Endothelial cell of umbilical vein (primary cell): ENCODE measurements at regions not wholly inside any gene's neighbourhood (a gene's known extent, or its start where the extent isn't known, plus 50 kb on each side); places are given as distances from the start of the nearest gene placed in this dataset.

ENCODE experiments used
- FOS ChIP-seq: IDR thresholded peaks from 2 replicates; pipeline ENCODE4 v1.6.1; 2011; ENCODE audit warnings: mild to moderate bottlenecking, low read length, moderate library complexity, borderline replicate concordance; ENCODE audit not compliant: insufficient read depth
- GATA2 ChIP-seq: IDR thresholded peaks from 2 replicates; pipeline ENCODE4 v1.7.0; 2011; ENCODE audit warnings: low read depth, mild to moderate bottlenecking, moderate library complexity, mixed read lengths, low read length; ENCODE audit not compliant: insufficient read length, insufficient read depth
- POLR2A ChIP-seq: IDR thresholded peaks from 2 replicates; pipeline ENCODE4 v1.6.1; 2012; ENCODE audit warnings: low read depth, mild to moderate bottlenecking, control low read depth, low read length
- POLR2AphosphoS5 ChIP-seq: IDR thresholded peaks from 2 replicates; pipeline ENCODE4 v1.6.1; 2012; ENCODE audit warnings: low read depth, mild to moderate bottlenecking, control low read depth, low read length, moderate library complexity; ENCODE audit not compliant: insufficient read depth
- TF ChIP-seq, protein P1 (sequence below): IDR thresholded peaks from 2 replicates; pipeline ENCODE4 v1.6.1; 2011; ENCODE audit not compliant: insufficient read depth, insufficient read length
- TF ChIP-seq, protein P2 (sequence below), 2 donors: IDR thresholded peaks; 1 replicate in 1 of 2; 2 replicates in 1 of 2; pipeline ENCODE4 v1.5.1; 2011; ENCODE audit warnings: low read length in 2 of 2, mild to moderate bottlenecking in 2 of 2, moderate library complexity in 2 of 2, control low read depth in 1 of 2, inconsistent platforms in 1 of 2, low read depth in 1 of 2; ENCODE audit not compliant: insufficient read depth in 1 of 2; ENCODE audit errors: extremely low read depth in 1 of 2

DNA sequence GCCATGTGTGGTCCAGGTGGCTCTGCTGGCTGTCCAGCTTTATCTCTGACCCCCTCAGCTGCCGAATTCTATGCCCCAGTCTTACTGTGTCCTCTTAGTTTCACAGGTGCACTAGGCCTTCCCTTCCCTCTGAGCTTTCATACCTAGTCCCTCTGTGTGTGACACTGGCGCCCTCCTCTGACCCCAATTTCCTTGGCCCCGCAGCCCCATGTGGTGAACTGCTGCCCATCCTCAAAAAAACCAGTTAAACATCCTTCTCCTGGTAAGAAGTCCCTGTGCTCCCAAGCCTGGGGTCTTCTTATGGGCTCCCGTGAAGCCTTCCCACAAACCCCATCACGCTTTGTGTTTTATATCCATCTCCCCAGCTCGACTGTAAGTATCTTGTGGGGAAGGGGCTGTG is 93.9 kb upstream of the TSPAN2 start:
- TF ChIP-seq, protein P1, sequence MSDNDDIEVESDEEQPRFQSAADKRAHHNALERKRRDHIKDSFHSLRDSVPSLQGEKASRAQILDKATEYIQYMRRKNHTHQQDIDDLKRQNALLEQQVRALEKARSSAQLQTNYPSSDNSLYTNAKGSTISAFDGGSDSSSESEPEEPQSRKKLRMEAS, result no peak
- TF ChIP-seq, protein P2, sequence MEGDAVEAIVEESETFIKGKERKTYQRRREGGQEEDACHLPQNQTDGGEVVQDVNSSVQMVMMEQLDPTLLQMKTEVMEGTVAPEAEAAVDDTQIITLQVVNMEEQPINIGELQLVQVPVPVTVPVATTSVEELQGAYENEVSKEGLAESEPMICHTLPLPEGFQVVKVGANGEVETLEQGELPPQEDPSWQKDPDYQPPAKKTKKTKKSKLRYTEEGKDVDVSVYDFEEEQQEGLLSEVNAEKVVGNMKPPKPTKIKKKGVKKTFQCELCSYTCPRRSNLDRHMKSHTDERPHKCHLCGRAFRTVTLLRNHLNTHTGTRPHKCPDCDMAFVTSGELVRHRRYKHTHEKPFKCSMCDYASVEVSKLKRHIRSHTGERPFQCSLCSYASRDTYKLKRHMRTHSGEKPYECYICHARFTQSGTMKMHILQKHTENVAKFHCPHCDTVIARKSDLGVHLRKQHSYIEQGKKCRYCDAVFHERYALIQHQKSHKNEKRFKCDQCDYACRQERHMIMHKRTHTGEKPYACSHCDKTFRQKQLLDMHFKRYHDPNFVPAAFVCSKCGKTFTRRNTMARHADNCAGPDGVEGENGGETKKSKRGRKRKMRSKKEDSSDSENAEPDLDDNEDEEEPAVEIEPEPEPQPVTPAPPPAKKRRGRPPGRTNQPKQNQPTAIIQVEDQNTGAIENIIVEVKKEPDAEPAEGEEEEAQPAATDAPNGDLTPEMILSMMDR (IDR thresholded peaks at IDR 0.05; ENCODE audit: extremely low read depth in 1 of 2, insufficient read depth in 1 of 2, low read depth in 1 of 2, low read length in 2 of 2), result no peak
- TF ChIP-seq POLR2AphosphoS5 (no peak), GATA2 (no peak), FOS (no peak), POLR2A (no peak)
